K562 (cell line): ENCODE measurements at regions not wholly inside any gene's neighbourhood (a gene's known extent, or its start where the extent isn't known, plus 50 kb on each side); places are given as distances from the start of the nearest gene placed in this dataset.

Experiments used
- ARHGAP35 ChIP-seq: fragments of 450-650 bp; IDR thresholded peaks from 2 replicates; pipeline ENCODE4 v1.6.1; 2018; ENCODE audit not compliant: partially characterized antibody
- CBX3 ChIP-seq, 2 experiments: IDR thresholded peaks; 1 replicate in 1 of 2; 2 replicates in 1 of 2; pipeline ENCODE4 v1.6.1; 2012; ENCODE audit warnings: inconsistent platforms in 2 of 2, low read length in 2 of 2, borderline replicate concordance in 1 of 2, control low read depth in 1 of 2
- CREB3 ChIP-seq: fragments of 450-650 bp; conservative IDR thresholded peaks from 2 replicates; pipeline ENCODE4 v1.6.1; 2016; ENCODE audit warnings: missing genetic modification characterization, low read depth, mild to moderate bottlenecking, missing compliant biosample characterization, moderate library complexity
- KDM2B ChIP-seq: fragments of 250-450 bp; sonication (Bioruptor Pico); IDR thresholded peaks from 2 replicates; pipeline ENCODE4 v1.8.0; 2021; ENCODE audit warnings: mild to moderate bottlenecking, moderate library complexity
- KLF6 ChIP-seq: fragments of 250-450 bp; sonication (Bioruptor Pico); IDR thresholded peaks from 2 replicates; pipeline ENCODE4 v1.4.0; 2020; ENCODE audit warnings: mild to moderate bottlenecking, moderate library complexity, borderline replicate concordance
- MAX ChIP-seq: sonication (generic); formaldehyde crosslinking; IDR thresholded peaks from 2 replicates; pipeline ENCODE4 v1.9.0; 2022; ENCODE audit warnings: mild to moderate bottlenecking, missing genetic modification reagents
- MEIS2 ChIP-seq: fragments of 450-650 bp; IDR thresholded peaks from 2 replicates; pipeline ENCODE4 v1.6.1; 2014; ENCODE audit warnings: mild to moderate bottlenecking; ENCODE audit not compliant: partially characterized antibody
- MLLT1 ChIP-seq, 2 experiments: fragments of 450-650 bp; IDR thresholded peaks; 2 replicates each; pipeline ENCODE4 v1.6.1; 2016
- NFIC ChIP-seq: fragments of 450-650 bp; IDR thresholded peaks from 2 replicates; pipeline ENCODE4 v1.6.1; 2017; ENCODE audit warnings: mild to moderate bottlenecking, inconsistent platforms
- NFRKB ChIP-seq: fragments of 450-650 bp; IDR thresholded peaks from 2 replicates; pipeline ENCODE4 v1.6.1; 2016; ENCODE audit warnings: low read depth
- PHTF2 ChIP-seq: fragments of 250-450 bp; sonication (Bioruptor Pico); IDR thresholded peaks from 2 replicates; pipeline ENCODE4 v1.5.0; 2021; ENCODE audit warnings: mild to moderate bottlenecking
- PURB ChIP-seq: sonication (generic); formaldehyde crosslinking; IDR thresholded peaks from 2 replicates; pipeline ENCODE4 v1.9.0; 2021; ENCODE audit warnings: low read depth, mild to moderate bottlenecking, missing genetic modification reagents
- SAP30 ChIP-seq: fragments of 200-600 bp; sonication (generic); IDR thresholded peaks from 2 replicates; pipeline ENCODE4 v1.6.1; 2012; ENCODE audit warnings: borderline replicate concordance, low read depth, mild to moderate bottlenecking, moderate library complexity, low read length, control low read depth, inconsistent platforms; ENCODE audit not compliant: insufficient read depth, poor library complexity, severe bottlenecking
- SMARCA5 ChIP-seq: fragments of 450-650 bp; IDR thresholded peaks from 2 replicates; pipeline ENCODE4 v1.6.1; 2016
- ZNF224 ChIP-seq: sonication (generic); formaldehyde crosslinking; IDR thresholded peaks from 2 replicates; pipeline ENCODE4 v1.8.0; 2022; ENCODE audit warnings: mild to moderate bottlenecking, missing genetic modification reagents
- TF ChIP-seq, protein P1 (sequence below): fragments of 450-650 bp; formaldehyde crosslinking; IDR thresholded peaks from 2 replicates; pipeline ENCODE4 v1.4.0; 2020; ENCODE audit warnings: mild to moderate bottlenecking, mixed read lengths
- TF ChIP-seq, protein P2 (sequence below): fragments of 450-650 bp; formaldehyde crosslinking; IDR thresholded peaks from 2 replicates; pipeline ENCODE4 v1.4.0; 2020; ENCODE audit warnings: mild to moderate bottlenecking, moderate library complexity
- TF ChIP-seq, protein P3 (sequence below): sonication (generic); formaldehyde crosslinking; IDR thresholded peaks from 2 replicates; pipeline ENCODE4 v1.8.0; 2022; ENCODE audit warnings: missing genetic modification reagents, mild to moderate bottlenecking, moderate library complexity, borderline replicate concordance
- TF ChIP-seq, protein P4 (sequence below): fragments of 250-450 bp; sonication (Bioruptor Pico); IDR thresholded peaks from 2 replicates; pipeline ENCODE4 v1.4.0; 2020; ENCODE audit warnings: borderline replicate concordance

GRCh38 chr14:100645196-100645981 is 58.2 kb upstream of the BEGAIN start (continued):
- no peak for TF ChIP-seq CREB3
- peak; percentile 16; the same call in 1 of the 2 replicates for TF ChIP-seq MAX (CRISPR knock-in tag)
- no peak for TF ChIP-seq PURB (CRISPR knock-in tag)
- TF ChIP-seq, protein P1, sequence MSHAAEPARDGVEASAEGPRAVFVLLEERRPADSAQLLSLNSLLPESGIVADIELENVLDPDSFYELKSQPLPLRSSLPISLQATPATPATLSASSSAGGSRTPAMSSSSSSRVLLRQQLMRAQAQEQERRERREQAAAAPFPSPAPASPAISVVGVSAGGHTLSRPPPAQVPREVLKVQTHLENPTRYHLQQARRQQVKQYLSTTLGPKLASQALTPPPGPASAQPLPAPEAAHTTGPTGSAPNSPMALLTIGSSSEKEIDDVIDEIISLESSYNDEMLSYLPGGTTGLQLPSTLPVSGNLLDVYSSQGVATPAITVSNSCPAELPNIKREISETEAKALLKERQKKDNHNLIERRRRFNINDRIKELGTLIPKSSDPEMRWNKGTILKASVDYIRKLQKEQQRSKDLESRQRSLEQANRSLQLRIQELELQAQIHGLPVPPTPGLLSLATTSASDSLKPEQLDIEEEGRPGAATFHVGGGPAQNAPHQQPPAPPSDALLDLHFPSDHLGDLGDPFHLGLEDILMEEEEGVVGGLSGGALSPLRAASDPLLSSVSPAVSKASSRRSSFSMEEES (CRISPR knock-in tag): no peak
- TF ChIP-seq SAP30: no peak
- no peak for TF ChIP-seq NFIC
- no peak for TF ChIP-seq MLLT1 (IDR thresholded peaks at IDR 0.05)
- no peak for TF ChIP-seq ZNF224 (CRISPR knock-in tag)
- TF ChIP-seq, protein P2, sequence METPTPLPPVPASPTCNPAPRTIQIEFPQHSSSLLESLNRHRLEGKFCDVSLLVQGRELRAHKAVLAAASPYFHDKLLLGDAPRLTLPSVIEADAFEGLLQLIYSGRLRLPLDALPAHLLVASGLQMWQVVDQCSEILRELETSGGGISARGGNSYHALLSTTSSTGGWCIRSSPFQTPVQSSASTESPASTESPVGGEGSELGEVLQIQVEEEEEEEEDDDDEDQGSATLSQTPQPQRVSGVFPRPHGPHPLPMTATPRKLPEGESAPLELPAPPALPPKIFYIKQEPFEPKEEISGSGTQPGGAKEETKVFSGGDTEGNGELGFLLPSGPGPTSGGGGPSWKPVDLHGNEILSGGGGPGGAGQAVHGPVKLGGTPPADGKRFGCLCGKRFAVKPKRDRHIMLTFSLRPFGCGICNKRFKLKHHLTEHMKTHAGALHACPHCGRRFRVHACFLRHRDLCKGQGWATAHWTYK: peak; percentile 53; the same call in 1 of the 2 replicates
- TF ChIP-seq KDM2B (CRISPR knock-in tag): no peak
- no peak for TF ChIP-seq PHTF2 (CRISPR knock-in tag)
- peak; percentile 30; the same call in 1 of the 2 replicates for TF ChIP-seq KLF6 (CRISPR knock-in tag)
- TF ChIP-seq MEIS2: no peak
- TF ChIP-seq SMARCA5: no peak
- TF ChIP-seq, protein P3, sequence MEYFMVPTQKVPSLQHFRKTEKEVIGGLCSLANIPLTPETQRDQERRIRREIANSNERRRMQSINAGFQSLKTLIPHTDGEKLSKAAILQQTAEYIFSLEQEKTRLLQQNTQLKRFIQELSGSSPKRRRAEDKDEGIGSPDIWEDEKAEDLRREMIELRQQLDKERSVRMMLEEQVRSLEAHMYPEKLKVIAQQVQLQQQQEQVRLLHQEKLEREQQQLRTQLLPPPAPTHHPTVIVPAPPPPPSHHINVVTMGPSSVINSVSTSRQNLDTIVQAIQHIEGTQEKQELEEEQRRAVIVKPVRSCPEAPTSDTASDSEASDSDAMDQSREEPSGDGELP (CRISPR knock-in tag): no peak
- no peak for TF ChIP-seq CBX3 (IDR thresholded peaks at IDR 0.05; ENCODE audit: borderline replicate concordance in 1 of 2, low read length in 2 of 2)
- TF ChIP-seq, protein P4, sequence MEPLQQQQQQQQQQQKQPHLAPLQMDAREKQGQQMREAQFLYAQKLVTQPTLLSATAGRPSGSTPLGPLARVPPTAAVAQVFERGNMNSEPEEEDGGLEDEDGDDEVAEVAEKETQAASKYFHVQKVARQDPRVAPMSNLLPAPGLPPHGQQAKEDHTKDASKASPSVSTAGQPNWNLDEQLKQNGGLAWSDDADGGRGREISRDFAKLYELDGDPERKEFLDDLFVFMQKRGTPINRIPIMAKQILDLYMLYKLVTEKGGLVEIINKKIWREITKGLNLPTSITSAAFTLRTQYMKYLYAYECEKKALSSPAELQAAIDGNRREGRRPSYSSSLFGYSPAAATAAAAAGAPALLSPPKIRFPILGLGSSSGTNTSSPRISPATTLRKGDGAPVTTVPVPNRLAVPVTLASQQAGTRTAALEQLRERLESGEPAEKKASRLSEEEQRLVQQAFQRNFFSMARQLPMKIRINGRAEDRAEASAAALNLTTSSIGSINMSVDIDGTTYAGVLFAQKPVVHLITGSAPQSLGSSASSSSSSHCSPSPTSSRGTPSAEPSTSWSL: no peak
- TF ChIP-seq ARHGAP35: no peak
- TF ChIP-seq NFRKB: no peak
